Body of pancreas (tissue), 4 donors: ENCODE measurements at regions not wholly inside any gene's neighbourhood (a gene's known extent, or its start where the extent isn't known, plus 50 kb on each side); places are given as distances from the start of the nearest gene placed in this dataset.

Experiments
- POLR2A ChIP-seq, 3 donors: fragments of 450-650 bp; IDR thresholded peaks; one replicate each; pipeline ENCODE4 v1.6.1; 2016; ENCODE audit warnings: antibody characterized with exemption in 3 of 3, mild to moderate bottlenecking in 2 of 3
- TF ChIP-seq, protein P1 (sequence below), 7 experiments: fragments of 450-650 bp in 4 of 7; fragments of 200-600 bp in 3 of 7; sonication (generic) in 3 of 7; IDR thresholded peaks; one replicate each; pipeline ENCODE4 v1.5.1; 2016 to 2019; ENCODE audit warnings: antibody characterized with exemption in 7 of 7

DNA sequence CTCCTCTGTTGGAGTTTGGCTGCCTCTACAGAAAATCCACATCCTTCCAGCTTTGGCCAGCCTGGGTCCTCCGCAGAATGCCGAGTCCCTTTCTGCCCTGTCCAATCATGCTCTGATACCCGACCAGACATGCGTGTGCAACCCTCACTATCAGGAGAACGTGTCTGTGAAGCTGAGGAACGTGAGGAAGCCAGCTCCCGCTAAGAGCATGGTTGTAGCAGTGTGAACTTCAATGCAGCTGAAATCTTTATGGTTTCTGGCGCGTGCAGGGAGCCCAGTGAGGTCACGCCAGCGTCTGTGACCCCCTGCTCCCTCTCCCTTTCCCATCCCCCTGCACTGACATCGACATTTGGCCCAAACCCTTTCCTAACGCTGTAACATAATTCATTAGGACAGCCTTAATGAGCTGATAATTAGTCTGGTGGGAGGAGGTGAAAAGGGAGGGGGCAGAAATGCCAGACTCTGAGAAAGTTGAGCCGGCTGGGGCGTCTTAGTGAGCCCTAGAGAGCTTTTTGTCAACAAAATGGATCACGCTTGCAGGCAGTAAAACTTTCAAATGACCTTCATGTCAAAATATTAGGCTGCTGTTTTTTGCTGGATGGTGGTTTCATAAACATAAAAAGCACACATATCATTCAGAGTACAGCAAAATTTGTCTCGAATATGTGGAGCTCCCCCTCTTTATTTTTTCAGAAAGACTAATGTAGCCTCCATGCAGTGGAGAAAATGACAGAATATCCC lies 423.3 kb downstream of the QKI start:
- TF ChIP-seq, protein P1, sequence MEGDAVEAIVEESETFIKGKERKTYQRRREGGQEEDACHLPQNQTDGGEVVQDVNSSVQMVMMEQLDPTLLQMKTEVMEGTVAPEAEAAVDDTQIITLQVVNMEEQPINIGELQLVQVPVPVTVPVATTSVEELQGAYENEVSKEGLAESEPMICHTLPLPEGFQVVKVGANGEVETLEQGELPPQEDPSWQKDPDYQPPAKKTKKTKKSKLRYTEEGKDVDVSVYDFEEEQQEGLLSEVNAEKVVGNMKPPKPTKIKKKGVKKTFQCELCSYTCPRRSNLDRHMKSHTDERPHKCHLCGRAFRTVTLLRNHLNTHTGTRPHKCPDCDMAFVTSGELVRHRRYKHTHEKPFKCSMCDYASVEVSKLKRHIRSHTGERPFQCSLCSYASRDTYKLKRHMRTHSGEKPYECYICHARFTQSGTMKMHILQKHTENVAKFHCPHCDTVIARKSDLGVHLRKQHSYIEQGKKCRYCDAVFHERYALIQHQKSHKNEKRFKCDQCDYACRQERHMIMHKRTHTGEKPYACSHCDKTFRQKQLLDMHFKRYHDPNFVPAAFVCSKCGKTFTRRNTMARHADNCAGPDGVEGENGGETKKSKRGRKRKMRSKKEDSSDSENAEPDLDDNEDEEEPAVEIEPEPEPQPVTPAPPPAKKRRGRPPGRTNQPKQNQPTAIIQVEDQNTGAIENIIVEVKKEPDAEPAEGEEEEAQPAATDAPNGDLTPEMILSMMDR (IDR thresholded peaks at IDR 0.05) = no peak
- TF ChIP-seq POLR2A (IDR thresholded peaks at IDR 0.05) = no peak
